ENCODE measurements at regions not wholly inside any gene's neighbourhood (a gene's known extent, or its start where the extent isn't known, plus 50 kb on each side); places are given as distances from the start of the nearest gene placed in this dataset.

DNA sequence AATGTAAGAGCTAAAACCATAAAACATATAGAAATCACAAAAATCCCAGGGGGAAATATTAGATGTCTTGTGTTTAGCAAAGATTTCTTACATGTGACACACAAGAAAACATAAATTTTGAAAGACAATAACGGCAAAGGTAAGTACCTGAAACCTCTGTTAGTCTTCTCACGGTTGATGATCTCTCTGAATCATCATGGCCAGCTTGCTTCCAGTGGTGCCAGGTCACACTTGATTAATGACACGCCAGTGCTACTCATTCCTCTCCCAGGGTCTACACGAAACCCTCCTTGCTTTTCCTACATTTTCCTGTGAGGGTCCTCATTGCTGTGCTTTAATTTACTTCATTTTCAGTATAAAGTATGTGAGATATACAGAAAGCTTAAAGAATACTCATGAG is 114.4 kb upstream of the PARP11 start:
- DNase-seq: no peak

DNA sequence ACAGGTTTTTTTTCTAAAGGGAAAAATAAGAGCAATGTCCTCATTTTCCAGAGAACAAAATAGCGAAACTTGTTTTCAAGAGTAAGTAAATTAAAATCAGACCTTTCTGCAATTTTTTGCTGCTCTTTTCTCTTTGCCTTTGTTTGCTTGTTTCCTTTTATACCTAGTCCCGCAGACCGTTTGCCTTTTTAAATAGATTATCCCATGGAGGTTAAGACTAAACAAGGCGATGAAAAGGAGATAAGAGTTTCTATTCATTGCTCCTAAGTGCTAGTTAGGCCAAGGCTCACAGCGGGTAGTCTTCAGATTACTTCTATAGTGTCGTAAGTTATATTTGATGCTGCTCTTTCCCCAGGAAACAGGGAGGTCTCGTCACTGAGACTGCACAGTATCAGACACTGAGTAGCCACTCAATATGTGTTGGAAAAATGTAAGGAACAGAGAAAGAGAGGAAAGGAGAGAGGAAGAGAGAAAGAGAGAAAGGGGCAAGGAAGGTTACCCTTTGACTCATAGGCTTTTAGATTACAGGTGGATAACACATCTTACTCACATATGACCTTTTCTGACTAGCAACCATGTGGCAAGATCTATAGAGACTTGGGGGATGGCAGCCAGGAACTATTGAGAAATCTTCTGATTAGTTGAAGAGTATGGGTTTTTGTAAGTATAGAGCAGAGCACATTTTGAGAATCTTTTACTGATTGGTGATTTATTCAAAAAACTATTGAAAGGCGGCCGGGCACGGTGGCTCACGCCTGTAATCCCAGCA is 107.5 kb upstream of the PARP11 start:
- no peak for DNase-seq

DNA sequence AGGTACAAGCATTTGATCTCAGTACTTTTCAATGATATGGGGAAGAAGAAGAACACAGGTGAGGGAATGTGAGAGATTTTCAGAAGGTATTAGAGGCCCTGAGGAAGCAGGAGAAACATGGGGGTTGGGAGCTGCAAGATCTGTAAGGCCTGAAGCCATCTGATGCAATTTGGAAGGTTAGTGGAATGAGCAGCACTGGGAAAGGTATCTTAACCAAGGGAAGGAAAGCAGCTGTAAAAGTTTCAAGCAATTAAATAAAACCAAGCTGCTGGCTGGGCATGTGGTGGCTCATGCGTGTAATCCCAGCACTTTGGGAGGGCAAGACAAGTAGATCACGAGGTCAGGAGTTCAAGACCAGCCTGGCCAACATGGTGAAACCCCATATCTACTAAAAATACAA is 104.4 kb upstream of the PARP11 start:
- no peak for DNase-seq

DNA sequence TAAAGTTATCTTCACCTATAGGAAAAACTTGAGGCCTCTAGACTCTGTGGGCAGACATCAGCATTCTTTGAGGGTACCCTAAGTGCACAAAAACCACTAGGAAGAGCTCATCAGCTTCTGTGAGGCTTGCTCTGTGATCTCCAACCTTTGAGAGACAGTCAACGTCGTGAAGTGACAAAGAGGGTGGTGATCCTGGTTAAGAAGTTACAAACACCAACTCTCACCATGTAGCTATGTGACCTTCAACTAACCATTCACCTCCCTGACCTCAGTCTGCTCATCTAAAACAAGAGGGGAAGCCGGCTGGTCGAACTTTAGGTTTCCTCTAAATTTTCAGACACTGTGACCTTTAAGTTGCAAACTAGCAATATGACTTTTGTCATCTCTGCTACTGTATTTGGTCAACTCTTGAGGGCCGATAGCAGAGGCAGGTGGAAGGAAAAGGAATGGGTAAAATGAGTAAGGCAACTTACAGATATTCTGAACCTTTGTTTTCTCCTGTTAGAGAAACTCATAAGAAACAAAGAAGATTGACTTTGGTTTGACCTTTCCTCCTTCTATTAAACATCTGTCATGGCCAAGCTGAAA is 103.2 kb upstream of the PARP11 start:
- DNase-seq: no peak

DNA sequence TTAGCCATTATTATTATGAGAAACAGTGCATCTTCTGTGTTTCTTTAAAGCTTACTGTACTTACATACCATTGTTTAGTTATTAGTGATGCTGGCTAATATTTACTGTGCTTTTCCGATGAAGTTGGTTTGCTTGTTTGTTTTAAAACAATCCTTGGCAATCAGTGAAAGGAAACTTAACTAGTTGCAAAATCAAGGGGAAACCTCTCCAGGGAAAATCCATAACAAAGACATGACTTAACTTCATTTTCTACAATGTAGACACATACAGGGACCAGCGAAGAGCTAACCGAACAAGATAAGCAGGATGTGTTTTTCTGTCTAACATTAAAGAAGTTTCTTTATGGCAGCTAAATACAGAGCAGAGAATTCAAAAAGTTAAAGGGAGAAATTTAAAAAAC is 102.5 kb upstream of the PARP11 start:
- no peak for DNase-seq

DNA sequence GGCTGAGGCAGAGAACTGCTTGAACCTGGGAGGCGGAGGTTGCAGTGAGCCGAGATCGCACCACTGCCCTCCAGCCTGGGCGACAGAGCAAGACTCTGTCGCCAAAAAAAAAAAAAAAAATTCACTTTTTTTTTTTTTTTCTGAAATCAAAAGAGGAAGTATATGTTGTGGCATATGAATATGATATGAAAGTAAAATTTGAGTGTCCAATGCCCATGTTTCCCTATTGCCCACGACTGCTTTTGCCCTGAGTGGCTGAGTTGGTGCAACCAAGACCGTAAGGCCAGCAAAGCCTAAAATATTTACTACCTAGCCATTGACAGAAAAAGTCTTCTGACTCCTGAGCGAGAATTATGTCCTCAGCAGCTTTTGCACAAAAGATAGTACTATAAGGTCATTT is 101.7 kb upstream of the PARP11 start:
- DNase-seq: no peak

DNA sequence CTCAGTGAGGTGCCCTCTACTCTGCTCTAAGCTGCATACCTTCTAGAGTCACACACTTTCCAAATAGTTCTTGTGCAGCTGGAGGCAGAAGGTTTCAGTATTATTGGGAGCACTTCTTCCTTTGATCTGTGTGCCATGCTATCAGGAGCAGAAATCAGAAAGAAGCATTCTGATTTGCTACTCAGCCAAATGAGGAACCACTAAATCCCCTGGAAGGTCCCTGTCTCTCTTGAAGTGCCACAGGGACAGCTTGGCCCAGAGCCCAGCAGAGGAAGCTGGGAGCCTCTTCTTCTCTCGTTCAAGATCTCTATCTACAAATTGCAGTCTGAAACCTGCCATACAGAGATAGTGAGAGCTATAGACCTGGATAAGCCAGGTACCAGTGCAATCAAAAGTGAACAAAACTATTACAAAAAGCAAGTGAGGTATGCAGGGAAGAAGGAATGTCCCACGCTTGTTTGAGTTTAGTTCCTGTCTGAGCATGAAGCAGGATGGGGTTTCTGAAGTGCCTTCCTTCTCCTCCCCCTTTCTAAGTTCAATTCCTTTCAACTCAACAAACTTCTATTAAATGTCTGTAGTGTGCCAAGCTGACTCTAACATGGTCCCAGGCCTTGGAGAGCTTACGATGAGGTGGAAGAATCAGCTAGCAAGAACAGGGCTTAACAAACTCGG is 100.9 kb upstream of the PARP11 start:
- no peak for DNase-seq

DNA sequence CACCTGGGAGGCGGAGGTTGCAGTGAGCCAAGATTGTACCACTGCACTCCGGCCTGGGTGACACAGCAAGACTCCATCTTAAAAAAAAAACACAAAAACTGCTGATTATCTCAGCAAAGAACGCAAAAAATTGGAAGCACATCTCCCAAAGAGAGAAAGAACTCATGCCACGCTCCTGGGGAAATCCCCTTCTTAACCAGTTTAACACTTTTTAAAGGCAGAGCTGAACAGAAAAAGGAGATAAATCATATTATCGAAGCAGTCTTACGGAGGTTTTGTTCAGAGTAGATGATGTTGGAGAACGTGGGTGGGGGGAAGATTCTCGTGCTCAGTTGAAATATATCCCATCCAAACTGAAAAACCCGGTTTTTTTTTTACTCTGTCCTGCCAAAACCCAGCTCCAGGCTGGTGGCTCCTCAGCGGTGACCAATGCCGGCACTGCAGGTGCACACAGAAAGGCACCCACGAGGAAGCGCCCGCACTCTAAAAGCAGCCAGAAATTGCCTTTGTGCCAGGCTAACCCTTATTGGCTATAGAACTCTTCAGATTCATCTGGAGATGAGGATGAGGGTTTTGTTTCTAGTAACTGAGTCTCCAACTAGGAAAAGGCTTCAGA is 100.2 kb upstream of the PARP11 start:
- DNase-seq: no peak

DNA sequence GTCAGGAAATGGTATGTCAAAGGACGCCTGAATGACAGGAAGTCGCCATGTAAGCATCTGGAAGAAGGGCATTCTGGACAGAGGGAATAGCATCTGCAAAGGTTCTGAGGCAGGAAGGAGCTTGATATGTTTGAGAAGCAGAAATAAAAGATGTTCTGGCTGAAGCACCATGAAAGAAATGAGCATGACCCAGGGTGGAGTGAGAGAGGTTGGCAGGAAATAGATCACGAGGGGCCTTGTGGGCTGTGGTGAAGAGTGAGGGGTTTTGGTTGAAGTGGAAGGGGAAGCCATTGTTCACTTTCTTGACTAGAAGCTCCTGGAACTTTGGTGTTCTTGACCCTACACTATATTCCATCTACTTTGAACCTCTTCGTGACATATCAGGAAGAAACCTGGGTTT is 99.4 kb upstream of the PARP11 start:
- no peak for DNase-seq

DNA sequence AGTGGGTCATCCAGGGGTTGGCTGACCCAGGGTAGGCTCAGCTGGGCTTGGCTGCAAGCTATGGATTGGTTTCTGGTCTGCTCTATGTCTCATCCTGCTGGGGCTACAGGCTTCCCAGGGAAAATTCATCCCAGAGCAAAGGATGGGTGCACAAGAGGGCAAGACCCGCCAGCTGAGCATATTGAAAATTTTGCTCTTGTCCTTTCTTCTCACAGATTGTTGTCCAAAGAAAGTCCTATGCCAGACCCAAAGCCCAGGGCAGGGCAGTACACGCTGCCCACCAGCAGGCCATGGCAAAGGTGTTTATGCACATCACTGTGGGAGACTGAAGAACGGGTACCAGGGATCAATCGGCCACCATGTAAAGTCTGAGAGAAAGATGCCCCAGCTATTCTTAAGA is 95.3 kb upstream of the PARP11 start:
- DNase-seq: no peak

DNA sequence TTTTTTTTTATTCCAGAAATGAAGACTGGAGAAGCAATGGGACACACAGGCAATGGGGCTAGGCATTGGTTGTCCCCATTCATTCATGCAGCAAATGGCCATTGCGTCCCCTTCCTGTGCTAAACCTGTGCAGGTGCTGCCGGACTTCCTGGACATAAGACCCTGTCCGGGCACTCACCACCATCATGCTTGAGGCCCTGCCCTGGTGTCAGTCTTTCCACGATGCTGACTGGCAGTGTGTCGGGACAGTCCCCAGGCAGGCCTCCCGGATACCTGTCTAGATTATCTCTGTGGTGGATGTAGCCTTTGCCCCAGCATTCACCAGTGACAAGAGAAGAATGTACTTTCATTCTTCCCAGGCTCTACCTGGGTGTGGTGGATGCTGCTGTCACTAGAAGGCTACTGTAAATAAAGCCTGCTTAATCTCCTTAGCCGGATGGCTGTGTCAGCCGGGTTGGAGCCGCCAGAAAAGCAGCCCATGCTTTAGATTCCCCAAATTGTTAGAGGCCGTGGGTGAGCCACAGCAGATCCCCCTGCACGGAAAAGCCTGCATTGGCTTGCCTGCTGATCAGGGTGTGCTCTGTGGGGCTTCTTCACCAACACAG is 94.5 kb upstream of the PARP11 start:
- no peak for DNase-seq

DNA sequence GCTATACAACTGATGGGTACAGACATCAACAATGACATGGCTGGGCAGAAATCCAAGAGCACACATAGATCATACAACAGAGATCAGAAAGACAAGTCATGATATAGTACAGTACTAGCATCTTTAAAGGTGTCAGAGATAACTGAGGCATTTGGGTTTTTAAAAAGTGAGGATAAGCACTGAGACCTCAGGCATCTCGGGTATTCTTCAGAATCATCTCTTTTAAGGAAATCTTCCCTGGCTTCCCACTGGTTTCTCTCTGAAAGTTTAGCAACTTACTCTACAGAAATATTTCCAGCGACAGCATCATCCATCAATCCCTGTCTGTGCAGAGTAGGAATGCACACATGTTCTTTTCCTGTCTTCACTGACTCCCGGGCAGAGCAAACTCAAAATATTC is 93.2 kb upstream of the PARP11 start:
- no peak for DNase-seq

DNA sequence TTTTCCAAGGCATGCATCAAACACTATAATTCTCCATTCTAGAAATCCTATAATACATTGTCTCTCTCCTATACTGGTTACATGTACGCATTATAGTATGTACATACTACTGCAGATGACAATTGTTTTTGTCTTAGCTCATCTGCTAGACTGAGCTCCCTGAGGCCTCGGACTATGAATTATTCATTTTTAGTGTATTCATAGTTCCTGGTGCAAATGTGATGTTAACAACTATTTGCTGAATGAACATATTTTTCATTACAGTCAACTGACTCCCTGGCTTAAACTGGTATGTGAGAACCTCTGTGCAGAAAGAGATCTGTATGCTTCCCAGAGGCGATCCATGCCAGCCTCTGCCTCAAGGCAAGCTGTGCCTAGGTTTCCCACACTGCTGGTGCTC is 91.8 kb upstream of the PARP11 start:
- no peak for DNase-seq

DNA sequence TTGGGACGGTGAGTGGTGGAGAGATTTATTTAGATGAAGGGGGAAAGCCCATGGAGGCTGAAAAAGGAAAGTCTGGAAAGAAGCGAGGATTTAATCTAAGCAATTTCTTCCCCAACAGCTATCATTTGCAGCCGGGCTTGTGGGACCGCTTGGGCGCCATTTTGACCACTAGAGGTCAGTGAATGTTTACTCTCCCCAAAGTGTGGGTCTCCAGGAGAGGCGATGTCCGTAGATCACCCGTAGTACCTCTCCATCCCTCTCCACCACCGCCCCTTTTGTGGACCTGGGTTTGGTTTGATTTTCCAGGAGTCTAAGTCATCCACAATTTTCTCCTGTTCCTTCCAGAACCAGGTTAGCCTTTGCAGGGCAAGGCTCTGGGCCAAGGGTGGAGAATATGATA is 91.2 kb upstream of the PARP11 start:
- no peak for DNase-seq

DNA sequence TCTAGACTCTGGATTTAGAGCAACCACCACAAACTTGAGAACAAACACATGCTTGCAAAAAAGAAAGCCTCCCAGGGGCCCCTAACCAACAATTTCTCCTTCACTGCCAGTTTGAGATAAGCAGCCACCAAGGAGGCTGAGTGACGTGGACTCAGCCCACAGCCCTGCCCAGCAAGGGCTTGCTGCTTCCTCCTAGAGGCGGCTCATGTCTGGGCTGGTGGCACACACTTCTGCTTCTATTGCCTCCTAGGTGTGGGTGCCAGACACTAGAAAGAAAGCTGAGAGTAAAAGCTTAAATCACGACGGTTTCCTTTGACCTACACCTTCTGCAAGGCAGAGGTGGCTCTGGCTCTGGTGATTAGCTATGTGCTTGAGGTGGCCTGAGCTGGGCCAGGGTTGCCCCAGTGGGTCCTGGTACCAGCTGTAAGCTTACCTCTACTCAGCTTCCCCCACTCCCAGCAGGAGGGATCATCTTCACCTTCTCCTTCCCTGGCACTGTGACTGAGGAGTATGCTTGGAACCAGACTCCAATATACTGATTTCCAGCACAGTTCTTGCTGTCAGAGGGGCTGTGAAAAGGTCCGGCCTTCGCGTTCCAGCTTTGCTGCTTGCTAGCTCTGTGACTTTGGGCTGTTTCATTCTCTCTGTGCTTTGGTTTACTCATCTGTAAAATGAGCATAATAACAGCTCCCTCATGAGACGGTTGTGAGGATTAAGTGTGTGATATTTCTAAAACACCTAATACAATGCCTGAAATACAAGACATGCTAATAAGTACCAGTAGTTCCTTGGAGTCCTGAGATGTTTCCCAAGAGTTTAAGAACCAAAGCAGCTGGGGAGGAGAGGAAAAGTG is 89.7 kb upstream of the PARP11 start:
- DNase-seq: no peak

DNA sequence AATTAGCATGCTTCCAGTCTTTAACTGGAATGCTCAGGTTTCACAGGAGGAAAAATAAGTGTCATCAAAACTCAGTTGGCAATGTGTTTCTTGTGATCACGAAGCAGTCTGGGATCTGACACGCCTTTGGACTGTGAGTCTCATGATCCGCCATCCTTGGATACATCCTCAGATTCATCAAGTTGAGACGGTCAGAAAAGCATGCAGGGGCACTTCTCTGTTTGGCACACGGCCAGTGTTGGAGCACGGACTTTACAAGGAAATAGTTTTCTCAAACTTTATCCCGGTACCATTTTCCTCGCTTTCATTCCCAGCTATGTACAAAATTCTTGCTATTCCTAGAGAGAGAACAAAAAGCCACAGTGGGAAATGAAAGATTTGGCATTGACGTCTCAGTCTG is 88.4 kb upstream of the PARP11 start:
- DNase-seq: no peak

DNA sequence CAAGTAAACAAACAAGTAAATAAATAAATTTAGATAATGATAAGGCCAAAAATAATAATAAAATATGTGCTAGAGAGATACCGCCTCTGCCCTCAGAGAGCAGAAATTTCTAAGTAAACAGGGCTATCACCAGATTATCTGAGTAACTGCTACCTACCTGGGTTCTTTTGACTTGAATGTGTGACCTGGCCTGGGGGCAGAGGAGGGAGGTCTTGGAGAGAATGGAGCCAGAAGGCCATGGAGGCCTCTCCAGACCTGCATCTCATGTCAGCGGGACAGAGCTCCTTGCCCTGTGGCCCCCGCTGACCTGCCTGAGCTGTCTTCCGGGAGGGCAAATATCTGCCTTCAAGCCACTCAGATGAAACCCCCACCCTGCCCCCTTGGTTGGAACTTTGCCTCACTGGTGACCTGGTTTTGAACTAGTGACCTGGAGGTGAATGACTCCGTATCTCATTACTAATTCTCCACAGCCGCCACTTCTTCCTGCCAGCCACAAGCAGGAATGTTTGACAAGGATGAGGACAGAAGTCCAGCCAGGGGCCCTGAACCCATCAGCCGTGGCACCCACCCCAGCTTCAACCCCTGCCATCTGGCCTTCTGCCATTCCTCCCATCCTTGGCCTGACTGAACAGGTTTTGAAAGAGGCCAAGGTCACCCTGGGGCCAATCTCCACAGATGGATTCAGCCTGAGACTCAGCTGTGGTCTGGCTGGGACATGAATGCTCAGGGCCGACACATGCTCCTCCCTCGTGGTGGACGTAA is 86.8 kb upstream of the PARP11 start:
- no peak for DNase-seq

DNA sequence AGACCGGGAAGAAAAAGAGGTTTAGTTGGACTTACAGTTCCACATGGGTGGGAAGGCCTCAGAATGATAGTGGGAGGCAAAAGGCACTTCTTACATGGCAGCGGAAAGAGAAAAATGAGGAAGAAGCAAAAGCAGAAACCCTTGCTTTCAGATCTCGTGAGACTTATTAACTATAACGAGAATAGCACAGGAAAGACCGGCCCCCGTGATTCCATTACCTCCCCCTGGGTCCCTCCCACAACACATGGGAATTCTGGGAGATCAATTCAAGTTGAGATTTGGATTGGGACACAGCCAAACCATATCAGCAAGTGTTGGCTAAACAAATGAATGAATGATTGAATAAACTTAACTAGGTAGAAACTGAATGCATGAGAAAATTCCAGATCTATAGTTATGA is 85.3 kb upstream of the PARP11 start:
- DNase-seq: no peak

DNA sequence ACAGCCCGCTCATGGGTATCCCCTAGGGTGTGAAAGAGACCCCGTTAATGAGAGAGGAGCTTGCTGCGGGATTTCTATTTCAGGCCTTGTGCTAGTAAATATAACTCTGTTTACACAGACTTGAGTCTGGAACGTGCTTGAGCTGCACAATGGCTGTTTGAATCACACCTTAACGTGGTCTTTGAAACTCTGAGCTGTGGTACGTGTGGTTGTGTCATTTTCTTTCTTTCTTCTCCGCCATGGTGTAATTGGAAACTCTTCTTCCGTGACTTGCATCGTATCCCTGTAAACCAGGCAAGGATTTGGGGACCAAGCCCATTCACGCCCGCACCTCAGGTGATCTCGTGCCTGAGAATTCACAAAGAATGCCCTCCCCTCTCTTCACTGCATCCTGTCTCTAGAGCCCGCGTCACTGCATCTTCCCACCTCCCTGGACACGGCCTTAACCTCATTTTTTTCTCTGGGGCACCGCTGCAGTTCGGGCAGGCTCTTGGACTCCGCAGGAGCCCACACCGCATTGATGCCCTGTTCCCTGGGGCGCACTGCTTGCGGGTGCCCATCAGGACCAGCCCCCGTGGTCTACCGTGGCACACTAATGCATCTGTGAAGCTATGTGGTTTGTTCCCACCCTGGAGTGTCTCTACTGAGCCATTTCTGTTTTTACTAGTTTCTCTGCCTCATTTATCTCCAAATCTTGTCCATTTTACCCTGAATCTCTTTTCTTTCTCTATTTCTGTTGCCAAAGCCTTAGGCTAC is 78.4 kb upstream of the PARP11 start:
- no peak for DNase-seq

DNA sequence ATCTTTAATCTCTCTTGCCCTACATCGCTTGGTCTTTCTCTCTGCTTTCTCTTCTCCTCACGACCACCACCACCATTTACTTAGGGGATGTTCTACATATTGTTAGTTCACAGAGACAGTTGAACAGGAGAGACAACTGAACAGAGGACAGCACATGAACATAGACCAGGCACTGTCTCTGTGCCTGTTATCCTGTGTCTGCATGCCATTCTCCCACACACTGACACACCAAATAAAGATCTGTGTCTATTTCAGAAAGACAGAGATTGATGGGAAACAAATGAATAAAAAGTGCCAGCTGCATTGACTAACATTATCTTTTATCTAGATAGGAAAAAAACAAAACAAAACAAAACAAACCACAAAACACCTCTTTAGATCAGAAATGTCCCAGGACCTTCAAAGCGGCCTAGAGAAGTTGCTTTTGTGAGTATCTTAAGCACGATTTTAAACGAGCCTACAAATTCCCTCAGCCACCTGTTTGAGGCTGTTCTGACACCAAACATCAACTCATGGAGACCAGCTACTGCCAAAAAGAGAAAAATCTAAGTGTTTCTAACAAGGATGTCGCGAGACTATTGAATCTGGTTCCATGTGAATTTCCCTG is 77.6 kb upstream of the PARP11 start:
- DNase-seq: no peak

DNA sequence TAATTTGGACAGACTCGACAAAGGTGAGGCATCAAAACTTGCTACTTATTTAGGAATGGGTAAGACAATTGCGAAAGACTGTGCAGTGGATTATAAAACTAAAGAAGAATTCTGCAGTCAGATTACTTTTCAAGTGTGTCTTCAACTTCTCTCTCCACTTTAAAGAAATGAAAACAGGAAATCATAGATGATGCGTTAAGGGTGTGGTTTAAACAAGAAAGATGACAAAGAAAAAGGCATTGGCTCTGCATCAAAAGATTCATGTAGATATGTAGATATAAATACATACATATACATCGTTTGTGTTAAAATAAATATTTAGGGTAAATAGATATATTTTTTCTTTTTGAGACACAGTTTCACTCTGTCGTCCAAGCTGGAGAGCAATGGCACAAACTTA is 74.6 kb upstream of the PARP11 start:
- DNase-seq: no peak
